Adrenal gland (tissue), 5 donors: ENCODE measurements at regions not wholly inside any gene's neighbourhood (a gene's known extent, or its start where the extent isn't known, plus 50 kb on each side); places are given as distances from the start of the nearest gene placed in this dataset.

Experiments
- CTCF ChIP-seq, 6 experiments: fragments of 450-650 bp in 4 of 6; fragments of 200-600 bp in 2 of 6; sonication (generic) in 1 of 6; IDR thresholded peaks; 1 replicate in 5 of 6; 2 replicates in 1 of 6; pipeline versions ENCODE4 v1.5.1 to v1.8.0; 2016 to 2021; ENCODE audit warnings: antibody characterized with exemption in 6 of 6, mild to moderate bottlenecking in 2 of 6, moderate library complexity in 1 of 6
- POLR2A ChIP-seq, 2 donors: fragments of 450-650 bp; IDR thresholded peaks; one replicate each; pipeline ENCODE4 v1.6.1; 2017; ENCODE audit warnings: antibody characterized with exemption in 2 of 2, mild to moderate bottlenecking in 2 of 2, moderate library complexity in 1 of 2
- donor health status: DM: no; HTN: no; CAD: no.

- TF ChIP-seq CTCF (IDR thresholded peaks at IDR 0.05) (no peak), POLR2A (IDR thresholded peaks at IDR 0.05) (no peak)
Measured at GRCh38 chr12:93136253-93137055, 207.4 kb upstream of the EEA1 start.
